GM04503 (cell line): ENCODE measurements at regions not wholly inside any gene's neighbourhood (a gene's known extent, or its start where the extent isn't known, plus 50 kb on each side); places are given as distances from the start of the nearest gene placed in this dataset.

Experiments used
- DNase-seq: peaks from one replicate; pipeline ENCODE4 v3.0.0-alpha.2; 2012; ENCODE audit warnings: low read depth

- no peak for DNase-seq
Observed at GRCh38 chr14:54209511-54210250, 187.1 kb upstream of the CDKN3 start.

- peak; percentile 84 for DNase-seq
Observed at GRCh38 chr14:54211551-54212308, 185.1 kb upstream of the CDKN3 start.

GRCh38 chr14:54213536-54213935 lies 183.3 kb upstream of the CDKN3 start:
- no peak for DNase-seq

- DNase-seq, result no peak
Observed at GRCh38 chr14:54216827-54217226, 180.0 kb upstream of the CDKN3 start.

GRCh38 chr14:54219261-54220070 lies 177.3 kb upstream of the CDKN3 start:
- DNase-seq, result no peak

- no peak for DNase-seq
Observed at GRCh38 chr14:54220071-54220703, 176.6 kb upstream of the CDKN3 start.

- DNase-seq, result no peak
Observed at GRCh38 chr14:54220704-54221431, 175.9 kb upstream of the CDKN3 start.

- no peak for DNase-seq
Observed at GRCh38 chr14:54221432-54221803, 175.4 kb upstream of the CDKN3 start.

GRCh38 chr14:54221971-54222370 lies 174.8 kb upstream of the CDKN3 start:
- DNase-seq, result no peak

GRCh38 chr14:54223831-54224402 lies 172.9 kb upstream of the CDKN3 start:
- DNase-seq, result no peak

- no peak for DNase-seq
Observed at GRCh38 chr14:54225457-54226060, 171.2 kb upstream of the CDKN3 start.

GRCh38 chr14:54226103-54226502 lies 170.7 kb upstream of the CDKN3 start:
- no peak for DNase-seq

GRCh38 chr14:54226558-54226957 lies 170.2 kb upstream of the CDKN3 start:
- DNase-seq, result no peak

- no peak for DNase-seq
Observed at GRCh38 chr14:54229136-54229535, 167.7 kb upstream of the CDKN3 start.

GRCh38 chr14:54230645-54231044 lies 166.2 kb upstream of the CDKN3 start:
- DNase-seq, result no peak

GRCh38 chr14:54232735-54233134 lies 164.1 kb upstream of the CDKN3 start:
- DNase-seq, result no peak

- no peak for DNase-seq
Observed at GRCh38 chr14:54241517-54241916, 155.3 kb upstream of the CDKN3 start.

- no peak for DNase-seq
Observed at GRCh38 chr14:54251356-54251755, 145.5 kb upstream of the CDKN3 start.

- DNase-seq, result peak; percentile 50
Observed at GRCh38 chr14:54252072-54252730, 144.6 kb upstream of the CDKN3 start.
